HCT116 (cell line): ENCODE measurements at regions not wholly inside any gene's neighbourhood (a gene's known extent, or its start where the extent isn't known, plus 50 kb on each side); places are given as distances from the start of the nearest gene placed in this dataset.

Experiments
- ATAC-seq: fragments of 200-7000 bp; cut with Tn5 transposase; 2 replicates; pipeline ENCODE4 v1.9.1; 2020; ENCODE audit warnings: mild to moderate bottlenecking, moderate library complexity
- BruUV-seq: library from RNA; stranded (reverse); fragments of 400-500 nt; replicated peaks from 2 replicates; lab custom pipeline; 2021; lab: Mats Ljungman, UMichigan
- CTCF ChIA-PET: fragments of 300-600 bp; sonication (Branson Sonifier 250); formaldehyde crosslinking; loops from one replicate; lab custom pipeline; 2021; ENCODE audit warnings: antibody characterized with exemption; lab: Charles Lee
- POLR2A ChIA-PET: fragments of 300-600, 350-600 bp; sonication (Branson Sonifier 250); formaldehyde crosslinking; loops from one replicate; lab custom pipeline; 2021; ENCODE audit warnings: antibody characterized with exemption; lab: Charles Lee
- RAD21 ChIA-PET, 2 experiments: fragments of 300-600 bp; sonication (Branson Sonifier 250); formaldehyde crosslinking; loops; one replicate each; lab custom pipeline; 2023; ENCODE audit warnings: low total read pairs in 2 of 2; ENCODE audit not compliant: uncharacterized antibody in 2 of 2, unreplicated experiment in 2 of 2, low non-redundant PET in 1 of 2; lab: Charles Lee
- DNase-seq: peaks from one replicate; pipeline ENCODE4 v3.0.0-alpha.2; 2010; ENCODE audit warnings: low read depth, low spot score
- H2AFZ ChIP-seq: fragments of 200-600 bp; shearing (Covaris generic), sonication (generic); 2 replicates; pipeline ENCODE4 v1.6.1; 2017; ENCODE audit warnings: low read depth, mixed run types, mixed read lengths, antibody characterized with exemption, low read length; ENCODE audit not compliant: poor library complexity, severe bottlenecking
- H3K27ac ChIP-seq: 2 replicates; pipeline ENCODE4 v1.5.1; 2012; ENCODE audit warnings: low read depth, low read length
- H3K27me3 ChIP-seq: fragments of 200-600 bp; sonication (generic); 2 replicates; pipeline ENCODE4 v1.6.1; 2016; ENCODE audit warnings: mixed run types, low read length, mixed read lengths; ENCODE audit not compliant: insufficient read depth
- H3K36me3 ChIP-seq, 2 experiments: fragments of 200-500 bp in 1 of 2; fragments of 200-600 bp in 1 of 2; sonication (Bioruptor generic) in 1 of 2; sonication (generic) in 1 of 2; 2 replicates each; pipeline versions ENCODE4 v1.5.1 to v1.6.1; 2014 to 2016; ENCODE audit warnings: low read length in 2 of 2, inconsistent platforms in 1 of 2, mixed read lengths in 1 of 2, mixed run types in 1 of 2; ENCODE audit not compliant: insufficient read depth in 2 of 2, control insufficient read depth in 1 of 2
- H3K4me1 ChIP-seq, 2 experiments: fragments of 200-600 bp in 1 of 2; sonication (generic) in 1 of 2; 2 replicates each; pipeline versions ENCODE4 v1.5.1 to v1.6.1; 2012 to 2017; ENCODE audit warnings: low read length in 2 of 2, inconsistent platforms in 1 of 2, mild to moderate bottlenecking in 1 of 2, mixed read lengths in 1 of 2, mixed run types in 1 of 2, moderate library complexity in 1 of 2; ENCODE audit not compliant: insufficient read depth in 2 of 2, control insufficient read depth in 1 of 2
- H3K4me2 ChIP-seq: fragments of 200-600 bp; sonication (generic); 2 replicates; pipeline ENCODE4 v1.6.1; 2017; ENCODE audit warnings: mixed run types, low read length, mixed read lengths
- H3K4me3 ChIP-seq, 2 experiments: fragments of 200-600 bp in 1 of 2; sonication (generic) in 1 of 2; replicated peaks in 1 of 2; 2 replicates each; pipeline ENCODE4 v1.5.1; 2011 to 2016; ENCODE audit warnings: low read length in 2 of 2, control low read depth in 1 of 2, low read depth in 1 of 2, mild to moderate bottlenecking in 1 of 2, mixed read lengths in 1 of 2, mixed run types in 1 of 2
- H3K79me2 ChIP-seq: fragments of 200-600 bp; sonication (generic); 2 replicates; pipeline ENCODE4 v1.6.1; 2017; ENCODE audit warnings: mild to moderate bottlenecking, mixed run types, low read length, moderate library complexity, mixed read lengths; ENCODE audit not compliant: insufficient read depth
- H3K9ac ChIP-seq: fragments of 200-600 bp; sonication (generic); 2 replicates; pipeline ENCODE4 v1.6.1; 2016; ENCODE audit warnings: low read length, mixed read lengths
- H3K9me2 ChIP-seq: fragments of 200-600 bp; sonication (generic), shearing (Covaris generic); 2 replicates; pipeline ENCODE4 v1.6.1; 2017; ENCODE audit warnings: mixed run types, mild to moderate bottlenecking, moderate library complexity; ENCODE audit not compliant: insufficient read depth
- H3K9me3 ChIP-seq, 2 experiments: fragments of 200-500 bp in 1 of 2; fragments of 200-600 bp in 1 of 2; sonication (Bioruptor generic) in 1 of 2; sonication (generic) in 1 of 2; 2 replicates each; pipeline ENCODE4 v1.6.1; 2014 to 2017; ENCODE audit warnings: low read length in 2 of 2, mixed read lengths in 2 of 2, inconsistent platforms in 1 of 2, low read depth in 1 of 2, mild to moderate bottlenecking in 1 of 2, mixed run types in 1 of 2, moderate library complexity in 1 of 2; ENCODE audit not compliant: control insufficient read depth in 1 of 2, insufficient read depth in 1 of 2
- H4K20me1 ChIP-seq: fragments of 200-600 bp; sonication (generic), shearing (Covaris generic); 2 replicates; pipeline ENCODE4 v1.6.1; 2017; ENCODE audit warnings: mixed run types, mild to moderate bottlenecking, moderate library complexity; ENCODE audit not compliant: insufficient read depth
- ATF3 ChIP-seq: IDR thresholded peaks from 2 replicates; pipeline ENCODE4 v1.6.1; 2012
- CBX3 ChIP-seq: IDR thresholded peaks from 2 replicates; pipeline ENCODE4 v1.6.1; 2012; ENCODE audit warnings: low read depth
- CTCF ChIP-seq, 3 experiments: fragments of 200-600 bp in 1 of 3; sonication (generic) in 1 of 3; IDR thresholded peaks in 2 of 3; conservative IDR thresholded peaks in 1 of 3; 2 replicates each; pipeline ENCODE4 v1.5.1; 2012 to 2017; ENCODE audit warnings: low read depth in 2 of 3, low read length in 2 of 3, antibody characterized with exemption in 1 of 3, borderline replicate concordance in 1 of 3, control low read depth in 1 of 3, mild to moderate bottlenecking in 1 of 3, mixed read lengths in 1 of 3, mixed run types in 1 of 3, moderate library complexity in 1 of 3; ENCODE audit not compliant: insufficient read depth in 1 of 3
- EGR1 ChIP-seq: IDR thresholded peaks from 2 replicates; pipeline ENCODE4 v1.6.1; 2012; ENCODE audit warnings: low read depth
- ELF1 ChIP-seq: IDR thresholded peaks from 2 replicates; pipeline ENCODE4 v1.6.1; 2012; ENCODE audit warnings: low read depth, borderline replicate concordance
- EZH2 ChIP-seq: fragments of 200-600 bp; sonication (generic); IDR thresholded peaks from 2 replicates; pipeline ENCODE4 v1.6.1; 2017; ENCODE audit warnings: antibody characterized with exemption, mixed run types
- FOSL1 ChIP-seq: IDR thresholded peaks from 2 replicates; pipeline ENCODE4 v1.6.1; 2012; ENCODE audit warnings: low read depth
- JUND ChIP-seq: IDR thresholded peaks from 2 replicates; pipeline ENCODE4 v1.6.1; 2012
- POLR2A ChIP-seq: IDR thresholded peaks from 2 replicates; pipeline ENCODE4 v1.7.0; 2011; ENCODE audit warnings: borderline replicate concordance; ENCODE audit not compliant: insufficient read depth, insufficient read length; ENCODE audit errors: extremely low read depth
- RAD21 ChIP-seq: IDR thresholded peaks from 2 replicates; pipeline ENCODE4 v1.6.1; 2012; ENCODE audit warnings: low read depth, mild to moderate bottlenecking
- SIN3A ChIP-seq: IDR thresholded peaks from 2 replicates; pipeline ENCODE4 v1.6.1; 2012; ENCODE audit warnings: low read depth
- intact Hi-C: fragments of 100-400 bp; cut with micrococcal nuclease; formaldehyde crosslinking; loops from 2 replicates; pipeline ENCODE4 v1.10.0; 2022

- DNase-seq (peak; percentile 70), ATAC-seq (peak; percentile 100)
- Histone ChIP-seq H3K4me2 (no peak overlapping the region), H2AFZ (no peak overlapping the region), H3K4me3 (no peak overlapping the region), H3K9ac (no peak overlapping the region), H3K79me2 (no peaks in the 10 kb centered on the region), H4K20me1 (no peaks in the 10 kb centered on the region), H3K27ac (no peak overlapping the region), H3K9me3 (no peaks in the 10 kb centered on the region), H3K4me1 (no peaks in the 10 kb centered on the region), H3K9me2 (no peaks in the 10 kb centered on the region), H3K27me3 (peaks cover 5% of the 10 kb centered on the region; the same call in 1 of the 2 replicates), H3K36me3 (no peaks in the 10 kb centered on the region)
- POLR2A ChIA-PET: no interaction called here
- CTCF ChIA-PET: interaction anchor here (0.6 to 2.3 kb wide), 10 partner anchors 9 to 814 kb away, joined by 4 to 7 read pairs (median 5); no protein-coding TSS in a partner anchor
- RAD21 ChIA-PET: interaction anchor here in 1 of 2 experiments (0.7 kb wide), 1 partner anchor 284 kb away, joined by 3 read pairs; no protein-coding TSS in a partner anchor
- BruUV-seq: no TSS peak
- TF ChIP-seq RAD21 (peak; percentile 83), CBX3 (0 out of 2 replicates have a peak, but pooled peaks have one; percentile 44), ATF3 (no peak), FOSL1 (no peak), SIN3A (no peak), ELF1 (no peak), EGR1 (no peak), JUND (no peak), EZH2 (no peak), POLR2A (no peak), CTCF (IDR thresholded peaks at IDR 0.05 in 2 of 3, conservative IDR thresholded peaks at IDR 0.05 in 1 of 3; ENCODE audit: borderline replicate concordance in 1 of 3, insufficient read depth in 1 of 3, low read depth in 2 of 3, low read length in 2 of 3) (peak; percentile 71 to 98 (median 96))
- intact Hi-C loops: loop anchor here (1.0 to 2.0 kb wide), 4 partner anchors 588 to 884 kb away; no protein-coding TSS in a partner anchor
Observed at GRCh38 chr10:126749015-126749655, 78.6 kb upstream of the C10orf90 start.
